NCI-H526 treated with DMSO at 0.1 percent for 48 hours (cell line): ENCODE measurements at regions not wholly inside any gene's neighbourhood (a gene's known extent, or its start where the extent isn't known, plus 50 kb on each side); places are given as distances from the start of the nearest gene placed in this dataset.
"Not testable (repeated sequence)": the region's sequence is repeated elsewhere in the genome, so short reads cannot be mapped to it uniquely, and the experiment has no call there.

Experiments
- DNase-seq: peaks from one replicate; lab custom pipeline; 2025; lab: John Stamatoyannopoulos, UW

DNA sequence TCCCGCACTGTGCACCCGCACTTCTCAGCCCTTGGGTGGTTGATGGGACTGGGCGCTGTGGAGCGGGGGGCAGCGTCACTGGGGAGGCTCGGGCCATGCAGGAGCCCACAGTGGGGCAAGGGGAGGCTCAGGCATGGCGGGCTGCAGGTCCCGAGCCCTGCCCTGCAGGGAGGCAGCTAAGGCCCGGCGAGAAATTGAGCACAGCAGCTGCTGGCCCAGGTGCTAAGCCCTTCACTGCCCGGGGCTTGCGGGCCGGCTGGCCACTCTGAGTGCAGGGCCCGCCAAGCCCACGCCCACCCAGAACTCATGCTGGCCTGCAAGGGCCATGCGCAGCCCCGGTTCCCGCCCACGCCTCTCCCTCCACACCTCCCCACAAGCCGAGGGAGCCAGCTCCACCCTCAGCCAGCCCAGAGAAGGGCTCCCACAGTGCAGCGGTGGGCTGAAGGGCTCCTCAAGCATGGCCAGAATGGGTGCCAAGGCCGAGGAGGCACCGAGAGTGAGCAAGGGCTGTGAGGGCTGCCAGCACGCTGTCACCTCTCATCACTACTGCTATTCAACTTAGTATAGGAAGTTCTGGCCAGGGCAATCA is 60.3 kb upstream of the FBXL17 start:
- DNase-seq = not testable (repeated sequence)

DNA sequence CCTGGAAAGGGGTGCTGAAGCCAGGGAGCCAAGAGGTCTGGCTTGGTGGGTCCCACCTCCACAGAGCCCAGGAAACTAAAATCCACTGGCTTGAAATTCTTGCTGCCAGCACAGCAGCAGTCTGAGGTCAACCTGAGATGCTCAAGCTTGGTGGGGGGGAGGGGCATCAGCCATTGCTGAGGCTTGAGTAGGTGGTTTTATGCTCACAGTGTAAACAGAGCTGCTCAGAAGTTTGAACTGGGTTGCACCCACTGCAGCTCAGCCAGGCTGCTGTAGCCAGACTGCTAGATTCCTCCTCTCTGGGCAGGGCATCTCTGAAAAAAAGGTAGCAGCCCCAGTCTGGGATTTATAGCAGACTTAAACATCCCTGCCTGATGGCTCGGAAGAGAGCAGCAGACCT is 55.5 kb upstream of the FBXL17 start:
- DNase-seq = no peak

DNA sequence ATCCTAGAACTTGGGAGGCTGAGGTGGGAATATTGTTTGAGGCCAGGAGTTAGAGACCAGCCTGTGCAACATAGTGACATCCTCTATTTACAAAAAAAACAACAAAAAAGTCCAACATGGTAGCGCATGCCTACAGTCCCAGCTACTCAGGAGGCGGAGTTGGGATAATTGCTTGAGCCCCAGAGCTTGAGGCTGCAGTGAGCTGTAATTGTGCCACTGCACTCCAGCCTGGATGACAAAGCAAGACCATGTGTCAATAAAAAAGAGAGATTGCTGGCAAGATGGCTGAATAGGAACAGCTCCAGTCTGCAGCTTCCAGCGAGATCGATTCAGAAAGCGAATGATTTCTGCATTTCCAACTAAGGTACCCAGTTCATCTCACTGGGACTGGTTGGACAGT is 54.8 kb upstream of the FBXL17 start:
- no peak for DNase-seq

DNA sequence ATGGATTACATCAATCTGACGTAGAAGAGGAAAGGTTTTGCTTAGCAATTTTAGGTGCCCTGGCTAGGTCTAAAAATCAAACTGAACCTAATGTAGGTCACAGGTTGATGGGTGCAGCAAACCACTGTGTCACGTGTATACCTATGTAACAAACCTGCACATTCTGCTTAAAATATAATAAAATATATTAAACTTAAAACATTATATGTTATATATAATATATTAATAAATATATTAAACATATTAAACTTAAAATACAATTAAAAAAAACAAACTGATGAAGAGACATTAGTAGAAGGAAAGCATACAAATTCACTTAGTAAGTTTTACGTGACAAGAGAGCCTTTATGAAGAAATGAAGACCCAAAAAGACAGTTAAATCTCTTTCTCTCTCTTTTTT is 51.7 kb upstream of the FBXL17 start:
- no peak for DNase-seq

DNA sequence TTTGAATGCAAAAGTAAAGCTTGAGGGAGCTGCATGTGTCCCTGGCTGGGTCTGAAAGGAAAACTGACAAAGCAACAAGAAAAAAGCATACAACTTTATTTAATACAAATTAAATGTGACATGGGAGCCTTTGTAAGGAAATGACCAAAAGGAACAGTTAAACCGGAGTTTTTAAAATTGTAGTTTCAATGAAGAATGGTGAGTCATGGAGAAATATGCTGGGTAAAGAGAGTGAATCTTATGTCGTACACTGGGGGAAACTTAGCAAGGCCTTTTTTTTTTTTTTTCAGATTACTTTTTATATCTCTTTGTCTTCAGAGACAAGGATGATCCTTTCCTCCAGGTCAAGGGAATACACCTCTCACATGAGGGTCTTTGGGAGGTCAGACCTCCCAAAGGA is 50.1 kb upstream of the FBXL17 start:
- no peak for DNase-seq
